WTC11 (cell line): ENCODE measurements at regions not wholly inside any gene's neighbourhood (a gene's known extent, or its start where the extent isn't known, plus 50 kb on each side); places are given as distances from the start of the nearest gene placed in this dataset.

Source experiments
- CREB1 ChIP-seq: sonication (generic); formaldehyde crosslinking; IDR thresholded peaks from 2 replicates; pipeline ENCODE4 v1.8.0; 2023; ENCODE audit warnings: mild to moderate bottlenecking, missing genetic modification reagents
- IRF2 ChIP-seq: sonication (generic); formaldehyde crosslinking; IDR thresholded peaks from 2 replicates; pipeline ENCODE4 v1.8.0; 2022; ENCODE audit warnings: low read depth, missing genetic modification reagents, borderline replicate concordance
- SP1 ChIP-seq: sonication (generic); formaldehyde crosslinking; conservative IDR thresholded peaks from 2 replicates; pipeline ENCODE4 v1.8.1; 2022; ENCODE audit warnings: missing genetic modification reagents
- TF ChIP-seq, protein P1 (sequence below): fragments of 200-600 bp; IDR thresholded peaks from 2 replicates; pipeline ENCODE4 v1.8.0; 2022; ENCODE audit warnings: antibody characterized with exemption
- TF ChIP-seq, protein P2 (sequence below): sonication (generic); formaldehyde crosslinking; IDR thresholded peaks from 2 replicates; pipeline ENCODE4 v1.8.0; 2022; ENCODE audit warnings: mild to moderate bottlenecking, missing genetic modification reagents

DNA sequence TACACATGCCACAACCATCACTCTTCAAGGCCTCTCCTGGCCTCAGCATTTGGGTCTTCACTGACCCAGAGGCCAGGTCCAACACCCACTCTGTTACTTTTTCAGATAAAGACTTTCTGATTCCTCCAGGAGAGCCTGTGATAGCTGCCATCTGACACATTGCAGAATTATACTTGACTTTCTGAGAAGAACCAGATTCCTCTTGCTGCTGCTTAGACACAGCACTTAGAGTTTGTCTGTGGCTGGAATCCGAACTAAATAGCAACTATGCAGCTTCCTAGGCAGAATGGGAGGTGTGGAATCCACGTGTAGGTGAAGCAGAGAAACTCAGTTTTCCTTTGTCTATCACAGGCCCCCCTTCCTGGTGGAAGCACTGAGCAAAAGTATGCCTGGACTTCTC, 344.7 kb upstream of the SLC30A5 start:
- TF ChIP-seq, protein P1, sequence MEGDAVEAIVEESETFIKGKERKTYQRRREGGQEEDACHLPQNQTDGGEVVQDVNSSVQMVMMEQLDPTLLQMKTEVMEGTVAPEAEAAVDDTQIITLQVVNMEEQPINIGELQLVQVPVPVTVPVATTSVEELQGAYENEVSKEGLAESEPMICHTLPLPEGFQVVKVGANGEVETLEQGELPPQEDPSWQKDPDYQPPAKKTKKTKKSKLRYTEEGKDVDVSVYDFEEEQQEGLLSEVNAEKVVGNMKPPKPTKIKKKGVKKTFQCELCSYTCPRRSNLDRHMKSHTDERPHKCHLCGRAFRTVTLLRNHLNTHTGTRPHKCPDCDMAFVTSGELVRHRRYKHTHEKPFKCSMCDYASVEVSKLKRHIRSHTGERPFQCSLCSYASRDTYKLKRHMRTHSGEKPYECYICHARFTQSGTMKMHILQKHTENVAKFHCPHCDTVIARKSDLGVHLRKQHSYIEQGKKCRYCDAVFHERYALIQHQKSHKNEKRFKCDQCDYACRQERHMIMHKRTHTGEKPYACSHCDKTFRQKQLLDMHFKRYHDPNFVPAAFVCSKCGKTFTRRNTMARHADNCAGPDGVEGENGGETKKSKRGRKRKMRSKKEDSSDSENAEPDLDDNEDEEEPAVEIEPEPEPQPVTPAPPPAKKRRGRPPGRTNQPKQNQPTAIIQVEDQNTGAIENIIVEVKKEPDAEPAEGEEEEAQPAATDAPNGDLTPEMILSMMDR: no peak
- TF ChIP-seq SP1 (CRISPR knock-in tag) (no peak), IRF2 (no peak), CREB1 (CRISPR knock-in tag) (no peak)
- TF ChIP-seq, protein P2, sequence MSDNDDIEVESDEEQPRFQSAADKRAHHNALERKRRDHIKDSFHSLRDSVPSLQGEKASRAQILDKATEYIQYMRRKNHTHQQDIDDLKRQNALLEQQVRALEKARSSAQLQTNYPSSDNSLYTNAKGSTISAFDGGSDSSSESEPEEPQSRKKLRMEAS (CRISPR knock-in tag): no peak
